GM13976 (cell line): ENCODE measurements at regions not wholly inside any gene's neighbourhood (a gene's known extent, or its start where the extent isn't known, plus 50 kb on each side); places are given as distances from the start of the nearest gene placed in this dataset.

Source experiments
- DNase-seq: peaks from one replicate; pipeline ENCODE4 v3.0.0; 2012; ENCODE audit warnings: low spot score
- in situ Hi-C: fragments of 300-500 bp; cut with MboI; formaldehyde crosslinking; loops from one replicate; pipeline ENCODE4 v1.12.0; 2022; ENCODE audit warnings: low sequenced_read_pairs, mixed read lengths, inconsistent platforms; ENCODE audit not compliant: unreplicated experiment
- TF ChIP-seq, protein P1 (sequence below): IDR thresholded peaks from 2 replicates; pipeline ENCODE4 v1.5.1; 2012; ENCODE audit warnings: borderline replicate concordance, mild to moderate bottlenecking; ENCODE audit not compliant: insufficient read depth; ENCODE audit errors: extremely low read depth, missing control alignments, control extremely low read depth

DNA sequence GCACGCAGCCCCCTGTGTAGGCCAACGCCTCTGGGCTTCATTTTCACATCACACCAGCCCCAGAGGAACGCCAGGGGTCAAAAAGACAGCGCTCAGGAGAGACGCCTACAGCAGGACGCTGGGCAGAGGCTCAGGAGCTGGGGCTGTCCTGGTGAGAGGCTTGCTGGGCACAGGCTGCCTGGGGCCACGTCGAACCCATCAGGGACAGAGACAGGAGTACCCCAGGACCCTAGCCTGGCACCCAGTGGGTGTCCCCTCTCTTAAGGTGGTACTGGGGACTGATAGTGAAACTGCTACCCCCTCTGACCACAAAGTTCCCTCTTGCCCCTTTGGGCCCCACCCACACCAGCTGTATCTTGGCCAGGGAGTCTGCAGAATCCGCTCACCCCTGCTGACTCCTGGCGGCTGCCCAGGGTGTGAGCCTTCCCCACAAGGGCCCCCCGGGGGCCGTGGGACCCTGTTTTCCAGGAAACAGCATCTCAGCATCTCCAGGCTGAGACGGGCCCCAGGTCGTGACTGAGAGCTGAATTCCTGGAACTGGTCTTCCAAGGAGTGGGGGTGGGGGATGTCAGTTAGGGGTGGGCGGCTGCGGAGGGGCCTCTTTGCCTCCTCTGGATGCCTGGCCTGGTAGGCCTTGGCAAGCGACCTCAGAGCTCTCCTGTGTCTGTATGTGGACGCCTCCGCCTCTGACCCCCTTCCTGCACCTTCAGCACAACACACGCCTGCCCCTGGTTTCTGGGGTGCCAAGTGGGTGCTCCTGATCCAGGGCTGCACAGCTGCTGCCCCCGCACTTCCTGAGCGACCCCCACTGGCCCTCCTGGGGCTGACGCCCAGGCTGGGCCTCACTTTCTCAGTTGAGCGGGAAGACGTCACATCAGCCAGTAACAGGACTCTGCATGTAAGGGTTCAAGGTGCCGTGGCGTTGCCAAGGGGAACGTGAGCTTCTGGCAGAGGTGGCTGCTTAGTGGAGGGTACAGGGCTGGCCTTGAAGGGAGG lies 321.9 kb upstream of the RTL1 start:
- DNase-seq, result no peak
- TF ChIP-seq, protein P1, sequence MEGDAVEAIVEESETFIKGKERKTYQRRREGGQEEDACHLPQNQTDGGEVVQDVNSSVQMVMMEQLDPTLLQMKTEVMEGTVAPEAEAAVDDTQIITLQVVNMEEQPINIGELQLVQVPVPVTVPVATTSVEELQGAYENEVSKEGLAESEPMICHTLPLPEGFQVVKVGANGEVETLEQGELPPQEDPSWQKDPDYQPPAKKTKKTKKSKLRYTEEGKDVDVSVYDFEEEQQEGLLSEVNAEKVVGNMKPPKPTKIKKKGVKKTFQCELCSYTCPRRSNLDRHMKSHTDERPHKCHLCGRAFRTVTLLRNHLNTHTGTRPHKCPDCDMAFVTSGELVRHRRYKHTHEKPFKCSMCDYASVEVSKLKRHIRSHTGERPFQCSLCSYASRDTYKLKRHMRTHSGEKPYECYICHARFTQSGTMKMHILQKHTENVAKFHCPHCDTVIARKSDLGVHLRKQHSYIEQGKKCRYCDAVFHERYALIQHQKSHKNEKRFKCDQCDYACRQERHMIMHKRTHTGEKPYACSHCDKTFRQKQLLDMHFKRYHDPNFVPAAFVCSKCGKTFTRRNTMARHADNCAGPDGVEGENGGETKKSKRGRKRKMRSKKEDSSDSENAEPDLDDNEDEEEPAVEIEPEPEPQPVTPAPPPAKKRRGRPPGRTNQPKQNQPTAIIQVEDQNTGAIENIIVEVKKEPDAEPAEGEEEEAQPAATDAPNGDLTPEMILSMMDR, result no peak
- in situ Hi-C loops, result no loop called here

DNA sequence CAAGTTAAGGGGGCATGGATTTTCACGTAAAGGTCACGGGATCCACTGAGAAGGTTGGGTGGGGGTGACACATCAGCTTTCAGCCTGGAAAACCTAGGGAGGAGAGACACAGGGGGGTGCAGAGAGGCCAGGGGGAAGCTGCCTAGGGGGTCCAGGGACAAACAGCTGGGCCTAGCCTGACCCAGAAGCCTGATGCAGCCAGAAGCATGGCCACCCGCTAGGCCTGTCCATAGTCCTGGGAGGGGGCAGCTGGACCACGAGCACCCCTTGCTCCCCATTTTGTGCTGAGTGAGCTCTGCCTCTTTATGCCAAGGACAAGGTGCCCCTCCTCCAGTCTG lies 322.7 kb upstream of the RTL1 start:
- TF ChIP-seq, protein P1, result no peak
- in situ Hi-C loops, result no loop called here
- peak; percentile 9 for DNase-seq

DNA sequence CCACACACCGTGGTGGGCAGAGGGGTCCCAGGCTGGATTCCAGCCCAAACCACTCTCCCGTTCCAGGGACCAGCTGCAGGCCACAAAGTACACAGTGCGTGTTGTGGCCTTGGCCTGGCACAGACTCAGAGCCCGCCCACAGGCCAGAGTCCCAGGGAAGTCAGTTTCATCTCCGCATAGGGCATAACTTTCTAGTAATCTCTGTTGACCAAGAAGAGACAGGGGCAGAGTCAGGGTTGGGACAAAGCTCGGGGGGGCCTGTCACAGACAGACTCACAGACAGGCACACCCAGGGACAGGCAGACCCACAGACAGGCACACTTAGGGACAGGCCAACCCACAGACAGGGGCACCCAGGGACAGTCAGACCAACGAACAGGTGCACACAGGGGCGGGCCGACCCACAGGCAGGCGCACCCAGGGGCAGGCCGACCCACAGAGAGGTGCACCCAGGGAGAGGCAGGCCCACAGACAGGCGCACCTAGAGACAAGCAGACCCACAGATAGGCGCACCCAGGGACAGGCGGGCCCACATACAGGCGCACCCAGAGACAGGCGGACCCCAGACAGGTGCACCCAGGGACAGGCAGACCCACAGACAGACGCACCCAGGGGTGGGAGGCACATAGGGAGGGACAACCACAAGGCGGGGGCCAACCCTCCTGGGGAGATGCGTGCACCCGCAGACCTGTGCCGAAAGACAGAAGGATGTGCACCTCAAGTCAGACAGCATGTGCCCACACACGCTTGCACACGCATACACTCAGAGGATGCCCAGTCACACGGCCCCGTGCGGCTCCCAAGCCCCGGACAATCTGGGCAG lies 323.3 kb upstream of the RTL1 start:
- in situ Hi-C loops, result no loop called here
- TF ChIP-seq, protein P1, result no peak
- DNase-seq, result peak; percentile 9

DNA sequence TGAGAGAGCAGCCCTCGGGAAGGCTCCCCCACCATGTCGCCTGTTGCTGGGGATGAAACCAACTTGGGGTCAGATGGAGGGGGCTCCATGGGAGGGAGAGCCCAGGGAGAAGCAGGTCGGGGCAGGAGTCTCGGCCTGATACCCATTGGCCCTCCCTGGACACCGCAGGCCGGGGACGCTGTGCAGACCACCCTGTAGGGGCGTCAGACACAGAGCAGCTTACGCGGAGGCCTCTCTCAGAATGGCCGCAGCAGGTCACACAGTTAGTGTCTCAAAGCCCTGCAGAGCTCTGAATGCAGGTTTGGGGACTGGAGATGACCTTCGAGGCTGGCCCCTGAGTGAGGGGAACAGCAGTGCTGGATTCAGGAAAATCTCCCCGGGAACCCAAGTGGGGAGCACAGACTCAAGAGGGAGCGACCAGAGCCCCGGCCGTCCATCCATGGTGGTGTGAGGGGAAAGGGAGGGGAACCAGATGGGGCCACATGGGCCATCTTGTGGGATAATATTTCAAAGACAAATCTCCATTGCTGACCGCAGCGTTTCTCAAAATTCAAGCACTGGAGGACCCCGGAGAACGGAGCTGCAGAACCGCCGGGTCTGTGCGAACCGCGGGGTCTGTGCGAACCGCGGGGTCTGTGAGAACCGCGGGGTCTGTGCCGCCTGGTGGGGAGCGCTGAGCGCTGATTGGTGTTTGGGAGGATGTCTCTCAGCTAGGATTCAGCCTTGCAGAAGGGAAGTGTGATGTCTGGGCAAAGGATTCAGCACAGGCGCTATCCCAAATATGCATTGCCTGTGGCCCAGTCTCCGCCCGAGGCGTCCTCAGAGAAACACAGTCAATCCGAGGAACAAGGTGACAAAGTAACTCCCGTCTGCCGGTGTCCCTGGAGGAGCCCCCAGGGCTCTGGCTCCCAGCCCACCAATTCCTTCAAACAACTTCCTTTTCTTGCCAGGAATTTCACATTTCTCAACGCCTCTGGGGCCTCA lies 324.4 kb upstream of the RTL1 start:
- TF ChIP-seq, protein P1, result no peak
- DNase-seq, result no peak

DNA sequence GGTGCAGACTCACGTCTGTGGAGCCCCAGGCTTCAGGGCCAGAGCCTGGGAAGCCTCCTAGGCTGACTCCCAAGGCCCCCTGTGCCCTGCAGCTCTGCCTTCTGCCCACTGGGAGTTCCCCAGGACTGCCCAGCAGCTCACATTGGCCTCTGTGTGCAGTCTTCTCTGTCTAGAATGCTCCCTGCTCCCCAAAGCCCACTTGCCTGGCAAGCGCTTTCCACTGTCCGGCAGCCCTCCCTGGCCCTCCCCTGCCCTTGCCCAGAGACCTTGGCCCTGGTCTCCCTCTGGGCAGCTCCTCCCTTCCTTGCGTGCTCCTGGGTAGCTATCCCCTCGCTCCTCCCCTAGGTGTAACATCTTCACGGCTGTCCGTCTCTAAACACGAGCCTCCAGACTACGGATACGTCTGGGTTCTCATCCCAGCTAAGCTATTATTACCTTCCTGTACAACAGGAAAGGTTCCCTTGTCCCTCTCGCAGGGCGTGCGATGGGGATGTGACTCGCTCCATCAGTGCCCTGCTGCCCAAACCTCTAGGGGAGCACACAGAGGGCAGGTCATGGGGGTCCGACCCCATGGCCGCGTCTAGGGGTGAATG lies 325.5 kb upstream of the RTL1 start:
- TF ChIP-seq, protein P1, result no peak
- no peak for DNase-seq
- in situ Hi-C loops, result no loop called here

More for the DNA sequence above, 324.4 kb upstream of the RTL1 start:
- in situ Hi-C loops, result no loop called here
